Tibial nerve (tissue), 4 donors: ENCODE measurements at regions not wholly inside any gene's neighbourhood (a gene's known extent, or its start where the extent isn't known, plus 50 kb on each side); places are given as distances from the start of the nearest gene placed in this dataset.

Experiments
- CTCF ChIP-seq, 5 experiments: fragments of 200-600 bp in 3 of 5; fragments of 450-650 bp in 2 of 5; sonication (generic) in 3 of 5; IDR thresholded peaks; one replicate each; pipeline ENCODE4 v1.5.1; 2016 to 2019; ENCODE audit warnings: antibody characterized with exemption in 5 of 5, mild to moderate bottlenecking in 3 of 5, moderate library complexity in 2 of 5
- EP300 ChIP-seq, 2 donors: sonication (generic); formaldehyde crosslinking; IDR thresholded peaks; one replicate each; pipeline ENCODE4 v1.6.1; 2017; ENCODE audit warnings: antibody characterized with exemption in 2 of 2, mild to moderate bottlenecking in 1 of 2
- POLR2A ChIP-seq, 2 donors: fragments of 450-650 bp; IDR thresholded peaks; one replicate each; pipeline ENCODE4 v1.6.1; 2017; ENCODE audit warnings: antibody characterized with exemption in 2 of 2, mild to moderate bottlenecking in 2 of 2, moderate library complexity in 2 of 2

- TF ChIP-seq CTCF (IDR thresholded peaks at IDR 0.05) (no peak), POLR2A (IDR thresholded peaks at IDR 0.05) (no peak), EP300 (IDR thresholded peaks at IDR 0.05) (no peak)
These were observed 341.6 kb downstream of the FBXO15 start for GRCh38 chr18:73805991-73806390.
